ENCODE measurements at regions not wholly inside any gene's neighbourhood (a gene's known extent, or its start where the extent isn't known, plus 50 kb on each side); places are given as distances from the start of the nearest gene placed in this dataset.

GRCh38 chr14:71372411-71372838, 465.2 kb downstream of the PCNX1 start:
- Histone ChIP-seq H3K9me3 (no peaks in the 10 kb centered on the region), H3K36me3 (no peaks in the 10 kb centered on the region), H3K27me3 (no peaks in the 10 kb centered on the region), H3K27ac (no peak overlapping the region), H3K4me3 (no peak overlapping the region), H3K4me1 (no peaks in the 10 kb centered on the region)
- no peak for TF ChIP-seq POLR2A (IDR thresholded peaks at IDR 0.05)
- TF ChIP-seq CTCF (IDR thresholded peaks at IDR 0.05 in 4 of 5, conservative IDR thresholded peaks at IDR 0.05 in 1 of 5), result no peak
- in situ Hi-C loops (cut with MboI; ENCODE audit: low sequenced_read_pairs in 4 of 4) (no loop called here), intact Hi-C loops (cut with DNase I; ENCODE audit: low total_unique reads) (no loop called here)
- DNase-seq (no peak), ATAC-seq (no peak)

DNA sequence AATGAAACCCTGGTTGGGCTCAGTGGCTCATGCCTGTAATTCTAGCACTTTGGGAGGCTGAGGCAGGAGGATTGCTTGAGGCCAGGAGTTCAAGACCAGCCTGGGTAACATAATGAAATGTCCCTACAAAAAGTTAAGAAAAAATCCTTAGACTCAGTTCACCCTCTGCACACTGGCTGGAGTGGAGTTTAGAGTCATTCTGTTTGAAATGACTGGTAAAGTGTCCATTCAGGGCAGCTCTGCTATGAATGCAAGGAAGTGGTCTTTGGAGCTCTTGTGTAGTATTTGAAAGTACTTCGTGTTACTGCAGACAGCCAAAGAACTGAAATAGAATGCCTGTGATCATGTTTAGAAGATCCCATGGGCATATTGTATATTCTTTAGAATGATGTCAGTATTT, 466.5 kb downstream of the PCNX1 start:
- no peak for DNase-seq
- no peaks in the 10 kb centered on the region for H3K4me1 ChIP-seq
- H3K36me3 ChIP-seq, result no peaks in the 10 kb centered on the region
- TF ChIP-seq CTCF (IDR thresholded peaks at IDR 0.05 in 4 of 5, conservative IDR thresholded peaks at IDR 0.05 in 1 of 5) (no peak), POLR2A (IDR thresholded peaks at IDR 0.05) (no peak)
- ATAC-seq, result no peak
- in situ Hi-C loops (cut with MboI; ENCODE audit: low sequenced_read_pairs in 4 of 4), result no loop called here
- no peaks in the 10 kb centered on the region for H3K27me3 ChIP-seq
- intact Hi-C loops (cut with DNase I; ENCODE audit: low total_unique reads), result no loop called here
- H3K27ac ChIP-seq, result no peak overlapping the region
- H3K9me3 ChIP-seq, result no peaks in the 10 kb centered on the region
- no peak overlapping the region for H3K4me3 ChIP-seq

DNA sequence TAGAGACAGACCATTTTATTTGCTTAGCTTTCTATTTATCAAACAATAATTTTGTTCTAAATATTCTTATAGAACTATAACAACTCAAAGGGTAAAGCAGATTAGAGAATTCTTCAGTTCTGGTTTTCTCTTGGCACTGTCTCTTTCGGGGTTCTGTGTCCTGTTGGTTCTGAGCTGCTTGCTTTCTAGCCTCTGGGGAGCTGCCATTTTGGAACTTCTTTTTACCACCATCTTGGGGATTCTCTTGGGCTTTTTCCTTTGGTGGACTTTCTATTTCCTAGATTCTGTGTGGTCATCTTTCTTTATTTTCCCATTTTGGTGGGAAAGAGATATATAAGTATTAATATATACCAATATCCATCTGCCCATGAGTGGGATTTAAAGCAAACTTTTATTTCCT, 467.7 kb downstream of the PCNX1 start:
- intact Hi-C loops (cut with DNase I; ENCODE audit: low total_unique reads), result no loop called here
- H3K36me3 ChIP-seq, result no peaks in the 10 kb centered on the region
- in situ Hi-C loops (cut with MboI; ENCODE audit: low sequenced_read_pairs in 4 of 4), result no loop called here
- H3K4me1 ChIP-seq, result no peaks in the 10 kb centered on the region
- H3K27me3 ChIP-seq, result no peaks in the 10 kb centered on the region
- H3K27ac ChIP-seq, result no peak overlapping the region
- ATAC-seq, result no peak
- DNase-seq, result no peak
- H3K4me3 ChIP-seq, result no peak overlapping the region
- no peaks in the 10 kb centered on the region for H3K9me3 ChIP-seq
- no peak for TF ChIP-seq POLR2A (IDR thresholded peaks at IDR 0.05)
- TF ChIP-seq CTCF (IDR thresholded peaks at IDR 0.05 in 4 of 5, conservative IDR thresholded peaks at IDR 0.05 in 1 of 5), result no peak

DNA sequence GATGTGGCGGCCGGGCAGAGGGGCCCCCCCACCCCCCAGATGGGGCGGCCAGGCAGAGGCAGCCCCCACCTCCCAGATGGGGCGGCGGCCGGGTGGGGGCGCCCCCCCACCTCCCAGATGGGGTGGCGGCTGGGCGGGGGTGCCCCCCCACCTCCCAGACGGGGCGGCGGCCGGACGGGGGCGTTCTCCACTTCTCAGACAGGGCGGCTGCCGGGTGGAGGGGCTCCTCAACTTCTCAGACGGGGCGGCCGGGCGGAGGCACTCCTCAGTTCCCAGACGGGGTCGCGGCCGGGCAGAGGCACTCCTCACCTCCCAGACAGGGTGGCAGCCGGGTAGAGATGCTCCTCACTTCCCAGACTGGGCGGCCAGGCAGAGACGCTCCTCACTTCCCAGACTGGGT, 469.8 kb downstream of the PCNX1 start:
- no peaks in the 10 kb centered on the region for H3K27me3 ChIP-seq
- DNase-seq, result no peak
- ATAC-seq, result no peak
- no peaks in the 10 kb centered on the region for H3K36me3 ChIP-seq
- intact Hi-C loops (cut with DNase I; ENCODE audit: low total_unique reads) (no loop called here), in situ Hi-C loops (cut with MboI; ENCODE audit: low sequenced_read_pairs in 4 of 4) (no loop called here)
- H3K9me3 ChIP-seq, result no peaks in the 10 kb centered on the region
- H3K4me1 ChIP-seq, result no peaks in the 10 kb centered on the region
- TF ChIP-seq CTCF (IDR thresholded peaks at IDR 0.05 in 4 of 5, conservative IDR thresholded peaks at IDR 0.05 in 1 of 5), result no peak
- no peak for TF ChIP-seq POLR2A (IDR thresholded peaks at IDR 0.05)
- no peak overlapping the region for H3K4me3 ChIP-seq
- H3K27ac ChIP-seq, result no peak overlapping the region

DNA sequence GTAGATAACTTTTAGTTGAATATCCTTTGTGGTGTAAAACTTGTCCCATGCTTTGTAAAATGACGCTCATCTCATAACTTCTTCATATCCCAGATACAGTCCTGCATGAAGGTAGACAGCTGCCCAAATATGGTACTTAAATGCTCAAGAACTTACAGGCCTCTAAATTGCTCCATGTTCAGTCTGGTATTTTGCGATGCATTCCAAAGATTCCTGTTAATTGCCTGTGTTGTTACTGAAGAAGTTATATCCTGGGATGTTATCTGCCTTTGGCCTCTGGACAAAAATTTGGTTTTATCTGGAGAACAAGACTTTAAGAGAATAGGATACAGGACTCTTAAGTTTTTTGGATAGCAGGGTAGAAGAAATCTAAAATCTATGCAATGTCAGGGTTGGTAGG, 473.0 kb downstream of the PCNX1 start:
- no peaks in the 10 kb centered on the region for H3K36me3 ChIP-seq
- no peak overlapping the region for H3K27ac ChIP-seq
- in situ Hi-C loops (cut with MboI; ENCODE audit: low sequenced_read_pairs in 4 of 4), result no loop called here
- H3K4me1 ChIP-seq, result no peaks in the 10 kb centered on the region
- no peaks in the 10 kb centered on the region for H3K9me3 ChIP-seq
- no peak overlapping the region for H3K4me3 ChIP-seq
- TF ChIP-seq CTCF (IDR thresholded peaks at IDR 0.05 in 4 of 5, conservative IDR thresholded peaks at IDR 0.05 in 1 of 5) (no peak), POLR2A (IDR thresholded peaks at IDR 0.05) (no peak)
- no peaks in the 10 kb centered on the region for H3K27me3 ChIP-seq
- intact Hi-C loops (cut with DNase I; ENCODE audit: low total_unique reads), result no loop called here
- ATAC-seq, result no peak
- no peak for DNase-seq

All from gastrocnemius medialis (tissue), 4 donors.